Body of pancreas (tissue), 4 donors: ENCODE measurements at regions not wholly inside any gene's neighbourhood (a gene's known extent, or its start where the extent isn't known, plus 50 kb on each side); places are given as distances from the start of the nearest gene placed in this dataset.
"Not testable (repeated sequence)": the region's sequence is repeated elsewhere in the genome, so short reads cannot be mapped to it uniquely, and the experiment has no call there.

Experiments used
- ATAC-seq: fragments of 150-250 bp; one replicate; pipeline ENCODE4 v1.9.1; 2016
- DNase-seq, 4 donors: peaks; one replicate each; pipeline ENCODE4 v3.0.0-alpha.2; 2019
- H3K27ac ChIP-seq, 4 donors: fragments of 200-600 bp; sonication (generic); 1 replicate in 3 of 4; 2 replicates in 1 of 4; pipeline versions ENCODE4 v1.5.1 to v1.6.1; 2016 to 2019; ENCODE audit warnings: mild to moderate bottlenecking in 1 of 4, mixed read lengths in 1 of 4, moderate library complexity in 1 of 4
- H3K27me3 ChIP-seq, 2 donors: fragments of 200-600 bp; sonication (generic); one replicate each; pipeline ENCODE4 v1.6.0; 2016; ENCODE audit warnings: mild to moderate bottlenecking in 1 of 2
- H3K36me3 ChIP-seq, 2 donors: fragments of 200-600 bp; sonication (generic); replicated peaks in 1 of 2; 2 replicates each; pipeline ENCODE4 v1.5.1; 2016; ENCODE audit warnings: low read depth in 2 of 2; ENCODE audit not compliant: insufficient read depth in 1 of 2
- H3K4me1 ChIP-seq: fragments of 200-600 bp; sonication (generic); one replicate; pipeline ENCODE4 v1.6.0; 2016
- H3K4me3 ChIP-seq, 2 donors: fragments of 200-600 bp; sonication (generic); 1 replicate in 1 of 2; 2 replicates in 1 of 2; pipeline ENCODE4 v1.5.1; 2016 to 2019
- H3K9me3 ChIP-seq, 3 donors: fragments of 200-600 bp; sonication (generic); 1 replicate in 2 of 3; 2 replicates in 1 of 3; pipeline ENCODE4 v1.5.1; 2016
- CTCF ChIP-seq, 7 experiments: fragments of 450-650 bp in 4 of 7; fragments of 200-600 bp in 3 of 7; sonication (generic) in 3 of 7; IDR thresholded peaks; one replicate each; pipeline ENCODE4 v1.5.1; 2016 to 2019; ENCODE audit warnings: antibody characterized with exemption in 7 of 7
- POLR2A ChIP-seq, 3 donors: fragments of 450-650 bp; IDR thresholded peaks; one replicate each; pipeline ENCODE4 v1.6.1; 2016; ENCODE audit warnings: antibody characterized with exemption in 3 of 3, mild to moderate bottlenecking in 2 of 3
- WGBS, 2 donors: methylation state at CpG; one replicate each; pipeline ENCODE4 v1.1.5; 2017; 5-methylcytosine and 5-hydroxymethylcytosine counted together
- intact Hi-C: fragments of 100-400 bp; cut with DNase I; formaldehyde crosslinking; loops from one replicate; pipeline ENCODE4 v1.15.1; 2023

GRCh38 chr18:1075322-1075721 is 170.7 kb downstream of the ADCYAP1 start:
- WGBS, 2 donors, result 35 to 40% methylated on average over 3 of the region's 3 CpGs
- no peaks in the 10 kb centered on the region for H3K9me3 ChIP-seq

GRCh38 chr18:1075876-1076275 is 171.2 kb downstream of the ADCYAP1 start:
- ATAC-seq (no peak), DNase-seq (no peak)
- H3K27me3 ChIP-seq, result no peaks in the 10 kb centered on the region
- no peaks in the 10 kb centered on the region for H3K9me3 ChIP-seq
- no peak overlapping the region for H3K27ac ChIP-seq
- no peaks in the 10 kb centered on the region for H3K4me1 ChIP-seq
- intact Hi-C loops, result no loop called here
- no peaks in the 10 kb centered on the region for H3K36me3 ChIP-seq
- TF ChIP-seq POLR2A (IDR thresholded peaks at IDR 0.05), result no peak
- TF ChIP-seq CTCF (IDR thresholded peaks at IDR 0.05), result no peak
- H3K4me3 ChIP-seq, result no peak overlapping the region

More at GRCh38 chr18:1075322-1075721, 170.7 kb downstream of the ADCYAP1 start:
- Histone ChIP-seq H3K4me3 (no peak overlapping the region), H3K27ac (no peak overlapping the region), H3K4me1 (no peaks in the 10 kb centered on the region), H3K27me3 (no peaks in the 10 kb centered on the region), H3K36me3 (no peaks in the 10 kb centered on the region)
- DNase-seq, result peak in 1 of 4 donors; percentile 7
- no peak for TF ChIP-seq POLR2A (IDR thresholded peaks at IDR 0.05)
- no peak for TF ChIP-seq CTCF (IDR thresholded peaks at IDR 0.05)
- ATAC-seq, result no peak
- intact Hi-C loops, result no loop called here

- intact Hi-C loops, result no loop called here
- DNase-seq (no peak), ATAC-seq (no peak)
- Histone ChIP-seq H3K4me1 (no peaks in the 10 kb centered on the region), H3K4me3 (no peak overlapping the region), H3K27ac (no peak overlapping the region), H3K9me3 (no peaks in the 10 kb centered on the region), H3K36me3 (no peaks in the 10 kb centered on the region), H3K27me3 (no peaks in the 10 kb centered on the region)
- no peak for TF ChIP-seq POLR2A (IDR thresholded peaks at IDR 0.05)
- TF ChIP-seq CTCF (IDR thresholded peaks at IDR 0.05), result peak in 1 of 7 experiments; percentile 3
These were observed 173.6 kb downstream of the ADCYAP1 start for GRCh38 chr18:1078301-1078700.

GRCh38 chr18:1083675-1084074 is 179.0 kb downstream of the ADCYAP1 start:
- H3K27ac ChIP-seq, H3K27me3 ChIP-seq, H3K36me3 ChIP-seq, H3K4me1 ChIP-seq, H3K4me3 ChIP-seq, ATAC-seq, H3K9me3 ChIP-seq, intact Hi-C loops, DNase-seq: not testable (repeated sequence)
- WGBS, 2 donors, result 33 to 50% methylated on average over 5 of the region's 5 CpGs

GRCh38 chr18:1090758-1091157 is 186.1 kb downstream of the ADCYAP1 start:
- Histone ChIP-seq H3K4me1 (no peaks in the 10 kb centered on the region), H3K4me3 (no peak overlapping the region), H3K36me3 (no peaks in the 10 kb centered on the region), H3K27me3 (no peaks in the 10 kb centered on the region), H3K27ac (no peak overlapping the region), H3K9me3 (peaks cover 0 to 10% (median 0%) of the 10 kb centered on the region in 3 donors)
- intact Hi-C loops, result no loop called here
- DNase-seq, result no peak
- TF ChIP-seq POLR2A (IDR thresholded peaks at IDR 0.05) (no peak), CTCF (IDR thresholded peaks at IDR 0.05) (no peak)
- WGBS, 2 donors, result 30 to 41% methylated on average over 1 of the region's 1 CpG
- no peak for ATAC-seq
